T-helper 17 cell (primary cell): ENCODE measurements at regions not wholly inside any gene's neighbourhood (a gene's known extent, or its start where the extent isn't known, plus 50 kb on each side); places are given as distances from the start of the nearest gene placed in this dataset.

ENCODE experiments used
- ATAC-seq: fragments of 150-1000 bp; cut with Tn5 transposase; 2 replicates; pipeline ENCODE4 v1.10.0; 2021; ENCODE audit warnings: mild to moderate bottlenecking, moderate library complexity
- DNase-seq, 3 donors: peaks; one replicate each; pipeline versions ENCODE4 v3.0.0 to v3.0.0-alpha.2; 2020 to 2021
- H3K9me3 ChIP-seq: one replicate; pipeline ENCODE4 v1.7.0; 2013; ENCODE audit warnings: low read length, mild to moderate bottlenecking; ENCODE audit not compliant: control insufficient read depth, poor library complexity, severe bottlenecking
- H3K27ac Mint-ChIP-seq: one replicate; pipeline ENCODE4 v1.8.0; 2022; ENCODE audit warnings: mild to moderate bottlenecking, moderate library complexity, mixed read lengths
- H3K27me3 Mint-ChIP-seq: one replicate; pipeline ENCODE4 v1.8.0; 2022; ENCODE audit warnings: mixed read lengths
- H3K36me3 Mint-ChIP-seq: one replicate; pipeline ENCODE4 v1.8.0; 2022; ENCODE audit warnings: low read depth, mixed read lengths
- H3K4me1 Mint-ChIP-seq: one replicate; pipeline ENCODE4 v1.8.0; 2022; ENCODE audit warnings: mild to moderate bottlenecking, mixed read lengths
- H3K4me3 Mint-ChIP-seq: one replicate; pipeline ENCODE4 v1.8.0; 2022; ENCODE audit warnings: mild to moderate bottlenecking, moderate library complexity, mixed read lengths

DNA sequence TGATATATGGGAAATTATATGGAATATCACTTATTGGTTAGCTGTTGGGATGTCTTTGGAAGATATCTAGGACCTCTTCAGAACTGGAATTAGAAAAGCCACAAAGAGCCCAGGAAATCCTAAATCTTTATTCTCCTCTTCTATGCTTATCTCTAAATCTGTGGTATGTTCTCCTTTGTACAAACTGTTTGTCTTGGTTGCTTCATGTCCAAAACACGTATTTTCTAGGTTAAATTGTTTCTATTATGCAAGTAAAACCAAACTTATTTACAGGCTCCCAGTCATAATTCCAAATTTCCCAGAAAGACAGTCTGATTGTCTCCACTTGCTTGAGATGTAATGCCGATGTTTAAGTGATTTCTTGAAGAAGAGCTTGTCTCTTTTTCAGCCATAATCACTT lies 650.9 kb downstream of the CDH11 start:
- no peaks in the 10 kb centered on the region for H3K9me3 ChIP-seq
- ATAC-seq, result no peak
- no peak for DNase-seq
- no peaks in the 10 kb centered on the region for H3K4me1 Mint-ChIP-seq
- no peak overlapping the region for H3K4me3 Mint-ChIP-seq
- no peaks in the 10 kb centered on the region for H3K27me3 Mint-ChIP-seq
- no peaks in the 10 kb centered on the region for H3K36me3 Mint-ChIP-seq
- H3K27ac Mint-ChIP-seq, result no peak overlapping the region

DNA sequence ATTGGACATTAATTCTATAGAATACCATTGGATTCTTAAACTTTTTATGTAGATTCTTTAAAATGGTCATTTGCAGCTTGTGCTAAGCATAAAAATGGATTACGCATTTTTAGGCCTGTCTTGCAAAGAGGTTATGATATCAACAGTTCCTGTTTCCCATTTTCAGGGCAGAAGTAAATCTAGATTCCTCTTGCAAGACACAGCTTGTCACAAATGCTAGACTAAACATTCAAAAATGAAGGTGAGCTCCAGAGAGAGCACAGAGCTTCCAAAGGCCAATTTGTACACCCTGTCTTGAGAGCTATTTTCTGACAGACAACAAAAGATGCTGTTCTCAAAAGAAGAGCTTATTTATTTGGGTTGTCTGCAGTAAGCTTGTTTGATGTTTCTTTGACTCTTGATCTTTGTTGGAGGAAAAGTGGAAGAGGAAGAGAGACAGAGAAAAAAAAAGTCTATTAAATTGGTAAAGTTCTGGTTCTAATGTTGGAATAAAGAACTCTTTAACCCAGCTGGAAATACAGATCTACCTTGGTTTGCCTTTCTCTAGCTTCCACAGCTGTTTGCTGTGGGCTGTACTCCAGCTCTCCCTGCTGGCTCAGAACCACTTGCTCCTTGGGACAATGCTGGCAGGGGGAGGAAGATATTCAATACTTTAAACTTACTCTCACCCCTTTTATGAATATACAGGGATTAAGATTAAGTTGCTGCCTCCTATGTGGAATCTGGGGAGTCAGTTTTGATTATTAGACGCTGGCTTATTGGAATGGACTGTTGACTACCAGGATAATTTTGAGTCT lies 651.8 kb downstream of the CDH11 start:
- no peaks in the 10 kb centered on the region for H3K9me3 ChIP-seq
- no peak for ATAC-seq
- H3K36me3 Mint-ChIP-seq, result no peaks in the 10 kb centered on the region
- H3K27me3 Mint-ChIP-seq, result no peaks in the 10 kb centered on the region
- no peak for DNase-seq
- H3K4me1 Mint-ChIP-seq, result no peaks in the 10 kb centered on the region
- no peak overlapping the region for H3K27ac Mint-ChIP-seq
- H3K4me3 Mint-ChIP-seq, result no peak overlapping the region

DNA sequence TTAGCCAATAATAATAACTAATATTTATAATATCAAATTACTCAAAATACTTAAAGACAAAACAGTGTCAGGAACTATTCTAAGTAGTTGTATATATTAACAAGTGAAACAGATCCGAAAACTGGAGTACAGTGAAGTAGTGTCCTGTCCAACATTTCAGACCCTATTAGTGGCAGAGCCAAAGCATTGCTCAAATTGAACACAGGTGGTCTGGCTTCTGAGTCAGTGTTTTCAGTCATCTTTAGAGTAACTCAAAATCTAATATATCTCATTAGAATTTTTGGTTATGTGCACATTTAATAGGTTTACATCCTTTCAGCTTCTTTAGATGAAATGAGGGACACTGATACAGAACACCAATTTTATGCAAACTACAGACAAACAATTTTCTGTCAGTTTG lies 652.5 kb downstream of the CDH11 start:
- no peak for ATAC-seq

DNA sequence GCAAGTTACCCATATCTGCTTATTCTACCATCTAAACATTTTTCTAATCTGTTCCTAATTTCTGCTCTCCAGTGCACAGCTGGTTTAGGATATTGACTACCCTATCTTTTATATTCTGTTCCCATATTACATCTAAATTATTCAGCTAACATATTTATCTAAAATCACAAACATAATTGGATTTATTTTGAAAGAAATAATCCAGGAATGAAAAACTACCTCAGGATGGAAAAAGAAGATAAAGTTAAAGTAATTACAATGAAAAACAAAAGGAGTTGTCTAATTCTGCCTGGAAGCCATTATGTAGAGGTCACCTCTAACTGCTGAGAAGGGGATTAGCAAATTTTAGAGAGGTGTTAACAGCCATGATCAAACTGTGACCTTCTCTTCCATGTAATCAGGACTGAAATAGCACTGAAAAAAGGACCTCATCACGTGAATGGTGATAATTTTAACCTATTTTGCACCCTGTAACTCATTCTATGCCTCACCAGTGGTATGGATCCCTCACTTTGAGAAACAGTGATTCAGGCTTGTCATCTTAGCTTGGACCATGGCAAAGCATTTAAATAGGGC lies 653.3 kb downstream of the CDH11 start:
- H3K36me3 Mint-ChIP-seq, result no peaks in the 10 kb centered on the region
- no peak overlapping the region for H3K4me3 Mint-ChIP-seq
- H3K4me1 Mint-ChIP-seq, result no peaks in the 10 kb centered on the region
- ATAC-seq (no peak), DNase-seq (no peak)
- no peaks in the 10 kb centered on the region for H3K9me3 ChIP-seq
- no peaks in the 10 kb centered on the region for H3K27me3 Mint-ChIP-seq
- H3K27ac Mint-ChIP-seq, result no peak overlapping the region

More for the DNA sequence above, 652.5 kb downstream of the CDH11 start:
- no peak overlapping the region for H3K27ac Mint-ChIP-seq
- no peak overlapping the region for H3K4me3 Mint-ChIP-seq
- H3K4me1 Mint-ChIP-seq, result no peaks in the 10 kb centered on the region
- H3K36me3 Mint-ChIP-seq, result no peaks in the 10 kb centered on the region
- H3K27me3 Mint-ChIP-seq, result no peaks in the 10 kb centered on the region
- H3K9me3 ChIP-seq, result no peaks in the 10 kb centered on the region
- no peak for DNase-seq

DNA sequence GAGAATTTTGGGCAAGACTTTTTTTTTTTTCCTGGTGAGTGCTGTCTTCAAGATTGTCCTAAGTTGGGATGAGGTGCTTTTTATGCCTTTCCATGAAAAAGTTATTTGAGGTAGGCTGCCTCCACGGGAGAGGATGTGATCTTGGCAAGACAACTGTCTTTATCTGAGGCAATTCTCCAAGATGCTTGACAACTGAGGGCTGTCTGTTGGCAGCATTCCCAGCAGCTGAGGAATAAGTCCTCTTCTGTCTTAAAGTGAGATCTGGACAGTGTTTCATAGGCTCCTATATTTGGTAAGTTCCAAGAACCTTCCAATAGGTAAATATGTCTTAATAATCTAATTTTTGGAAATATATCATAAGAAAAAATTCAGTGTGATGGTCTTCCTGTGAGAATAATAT lies 662.0 kb downstream of the CDH11 start:
- no peaks in the 10 kb centered on the region for H3K4me1 Mint-ChIP-seq
- no peak overlapping the region for H3K4me3 Mint-ChIP-seq
- no peaks in the 10 kb centered on the region for H3K27me3 Mint-ChIP-seq
- no peaks in the 10 kb centered on the region for H3K36me3 Mint-ChIP-seq
- no peak for DNase-seq
- H3K27ac Mint-ChIP-seq, result no peak overlapping the region
- ATAC-seq, result no peak
- no peaks in the 10 kb centered on the region for H3K9me3 ChIP-seq

DNA sequence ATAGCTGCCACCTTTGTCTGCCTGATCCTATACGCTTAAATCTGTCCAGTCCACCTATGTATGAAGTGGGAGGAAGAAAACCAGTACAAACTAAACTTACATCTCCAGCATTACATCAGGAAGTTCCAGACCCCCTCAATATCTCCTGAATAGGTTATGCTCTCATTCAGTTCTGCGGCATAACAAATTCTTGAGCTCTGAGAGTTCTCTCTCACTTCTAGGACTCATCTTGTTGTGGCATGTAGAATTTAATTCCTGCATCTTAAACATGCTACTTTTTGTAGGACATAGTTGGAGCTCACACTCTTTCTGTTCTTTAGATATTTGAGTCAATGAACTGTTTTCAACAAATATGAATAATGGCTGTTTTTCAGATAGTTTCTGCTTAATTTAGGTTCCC lies 662.5 kb downstream of the CDH11 start:
- no peak overlapping the region for H3K4me3 Mint-ChIP-seq

DNA sequence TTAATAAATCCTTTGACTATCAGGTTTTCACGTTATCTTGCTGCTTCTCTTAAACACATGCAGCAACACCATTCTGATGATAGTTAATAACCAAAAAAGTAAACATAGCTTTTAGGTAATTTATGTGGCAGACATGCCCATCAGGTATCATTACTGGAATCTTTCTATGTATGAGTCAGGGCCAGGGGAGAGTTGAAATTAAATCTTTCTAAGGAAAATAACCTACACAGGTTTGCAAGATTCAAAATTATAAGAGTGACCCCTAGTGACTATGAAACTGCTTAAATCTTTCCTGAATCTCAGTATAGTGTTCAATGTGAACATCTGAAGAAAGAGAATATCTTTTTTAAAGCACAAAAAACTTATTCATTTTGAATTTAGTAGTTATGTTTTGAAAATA lies 666.6 kb downstream of the CDH11 start:
- Mint-ChIP-seq H3K4me3 (no peak overlapping the region), H3K4me1 (no peaks in the 10 kb centered on the region), H3K36me3 (no peaks in the 10 kb centered on the region), H3K27me3 (no peaks in the 10 kb centered on the region), H3K27ac (no peak overlapping the region)
- DNase-seq (no peak), ATAC-seq (no peak)
- H3K9me3 ChIP-seq, result no peaks in the 10 kb centered on the region

More for the DNA sequence above, 662.5 kb downstream of the CDH11 start:
- ATAC-seq, result no peak
- no peak overlapping the region for H3K27ac Mint-ChIP-seq
- H3K27me3 Mint-ChIP-seq, result no peaks in the 10 kb centered on the region
- no peaks in the 10 kb centered on the region for H3K36me3 Mint-ChIP-seq
- DNase-seq, result no peak
- no peaks in the 10 kb centered on the region for H3K9me3 ChIP-seq
- no peaks in the 10 kb centered on the region for H3K4me1 Mint-ChIP-seq

DNA sequence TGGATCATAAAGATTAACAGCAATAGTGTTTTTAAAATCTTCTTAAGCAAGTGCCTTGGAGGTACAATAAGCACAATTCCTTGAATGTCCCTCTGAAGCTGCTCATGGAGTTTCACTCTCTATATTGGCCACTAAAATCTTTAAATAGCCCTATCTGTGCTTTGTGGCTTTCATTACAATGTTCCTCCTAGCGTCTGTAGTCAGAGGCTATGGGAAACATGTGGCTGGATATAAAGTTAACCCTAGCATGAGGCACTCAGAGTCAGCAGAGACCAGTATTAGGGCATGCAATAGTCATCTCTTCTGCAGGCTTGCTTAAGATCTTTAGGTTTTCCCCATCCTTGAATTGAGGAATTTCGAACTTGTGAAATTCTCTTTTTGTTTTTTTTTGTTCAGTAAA lies 668.2 kb downstream of the CDH11 start:
- DNase-seq, result no peak
- peaks cover 2% of the 10 kb centered on the region for H3K9me3 ChIP-seq
- Mint-ChIP-seq H3K27ac (no peak overlapping the region), H3K27me3 (no peaks in the 10 kb centered on the region), H3K4me1 (no peaks in the 10 kb centered on the region), H3K36me3 (no peaks in the 10 kb centered on the region), H3K4me3 (no peak overlapping the region)
- ATAC-seq, result no peak

DNA sequence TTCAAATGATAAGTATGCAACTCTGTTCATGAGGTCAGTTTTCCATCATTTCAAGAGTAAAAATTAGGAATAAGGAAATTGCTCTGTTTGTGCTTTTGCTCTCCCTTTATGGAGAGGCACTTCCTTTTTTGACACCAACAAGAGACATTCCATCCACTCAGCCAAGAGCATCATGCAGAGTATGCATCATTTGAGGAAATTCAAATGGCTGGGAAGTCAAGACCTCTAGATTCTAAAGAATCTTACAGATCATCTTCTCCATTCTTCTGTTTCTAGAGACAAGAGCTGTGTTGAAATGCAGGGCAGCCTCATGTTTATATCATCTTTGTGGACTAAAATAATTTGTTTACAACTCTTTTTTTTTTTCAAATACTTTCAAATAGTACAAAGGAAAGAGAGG lies 669.4 kb downstream of the CDH11 start:
- H3K27me3 Mint-ChIP-seq, result no peaks in the 10 kb centered on the region
- peaks cover 2% of the 10 kb centered on the region for H3K9me3 ChIP-seq
- DNase-seq (no peak), ATAC-seq (no peak)
- no peaks in the 10 kb centered on the region for H3K36me3 Mint-ChIP-seq
- no peaks in the 10 kb centered on the region for H3K4me1 Mint-ChIP-seq
- H3K4me3 Mint-ChIP-seq, result no peak overlapping the region
- no peak overlapping the region for H3K27ac Mint-ChIP-seq

DNA sequence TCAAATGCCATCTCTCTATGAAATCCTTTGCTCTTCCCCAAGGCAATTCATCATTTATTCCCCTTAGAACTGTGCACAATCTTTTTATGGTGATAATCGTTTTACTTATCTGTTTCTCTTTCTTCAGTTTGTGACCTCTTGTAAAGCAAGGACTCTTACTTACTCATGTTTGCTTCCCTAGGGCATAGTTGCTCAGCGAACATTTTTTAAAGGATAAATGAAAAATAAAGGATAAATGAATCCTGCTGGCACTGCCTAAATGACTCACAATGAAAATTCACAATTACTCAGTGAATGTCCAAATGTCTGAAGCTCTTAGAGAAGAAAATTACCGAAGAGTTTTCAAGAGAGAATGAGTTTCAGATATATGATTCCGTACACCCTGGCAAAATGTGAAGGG lies 671.7 kb downstream of the CDH11 start:
- Mint-ChIP-seq H3K27ac (no peak overlapping the region), H3K4me1 (no peaks in the 10 kb centered on the region), H3K36me3 (no peaks in the 10 kb centered on the region), H3K27me3 (no peaks in the 10 kb centered on the region), H3K4me3 (no peak overlapping the region)
- no peak for ATAC-seq
- peaks cover 2% of the 10 kb centered on the region for H3K9me3 ChIP-seq
- no peak for DNase-seq

DNA sequence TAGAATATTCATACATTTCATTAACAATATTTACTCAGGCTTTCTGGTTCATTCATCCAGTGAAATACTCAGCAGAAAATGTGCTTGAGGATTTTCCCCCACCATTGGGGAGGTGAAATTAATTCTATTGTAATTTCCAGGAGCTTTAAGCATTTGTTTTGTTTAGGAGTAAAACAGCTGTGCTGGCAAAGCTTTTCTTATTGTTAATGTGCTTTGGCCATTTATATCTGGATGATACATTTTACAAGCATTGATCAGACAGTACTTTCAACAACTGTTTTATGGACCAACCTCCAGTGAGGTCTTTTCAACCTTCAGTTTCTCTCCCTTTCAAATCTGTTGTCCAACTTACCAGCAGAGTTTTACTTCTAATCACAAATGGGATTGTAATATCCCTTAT lies 672.4 kb downstream of the CDH11 start:
- Mint-ChIP-seq H3K4me1 (no peaks in the 10 kb centered on the region), H3K27me3 (no peaks in the 10 kb centered on the region), H3K4me3 (no peak overlapping the region), H3K36me3 (no peaks in the 10 kb centered on the region), H3K27ac (no peak overlapping the region)
- DNase-seq (no peak), ATAC-seq (no peak)
- H3K9me3 ChIP-seq, result peaks cover 2% of the 10 kb centered on the region

DNA sequence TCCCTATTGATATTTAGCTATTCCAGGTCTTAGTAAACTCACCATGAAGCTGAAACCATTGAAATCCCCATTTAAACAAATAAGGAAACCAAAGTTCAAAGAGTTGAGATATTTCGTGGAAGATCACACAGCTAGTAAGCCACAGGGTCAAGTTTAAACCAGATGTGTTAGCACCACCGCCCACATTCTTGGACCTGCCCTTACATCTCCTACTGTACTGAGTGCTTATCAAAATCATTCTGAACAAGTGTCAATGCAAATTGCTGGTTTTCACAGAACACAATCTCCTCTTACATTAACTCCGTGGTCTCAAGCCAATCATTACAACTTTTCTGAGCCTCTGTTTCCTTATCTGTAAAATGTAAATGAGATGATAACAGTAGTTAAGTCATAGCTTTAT lies 676.2 kb downstream of the CDH11 start:
- H3K9me3 ChIP-seq, result peaks cover 2% of the 10 kb centered on the region
- no peaks in the 10 kb centered on the region for H3K36me3 Mint-ChIP-seq
- H3K4me3 Mint-ChIP-seq, result no peak overlapping the region
- no peaks in the 10 kb centered on the region for H3K4me1 Mint-ChIP-seq
- DNase-seq (no peak), ATAC-seq (no peak)
- no peak overlapping the region for H3K27ac Mint-ChIP-seq
- no peaks in the 10 kb centered on the region for H3K27me3 Mint-ChIP-seq

DNA sequence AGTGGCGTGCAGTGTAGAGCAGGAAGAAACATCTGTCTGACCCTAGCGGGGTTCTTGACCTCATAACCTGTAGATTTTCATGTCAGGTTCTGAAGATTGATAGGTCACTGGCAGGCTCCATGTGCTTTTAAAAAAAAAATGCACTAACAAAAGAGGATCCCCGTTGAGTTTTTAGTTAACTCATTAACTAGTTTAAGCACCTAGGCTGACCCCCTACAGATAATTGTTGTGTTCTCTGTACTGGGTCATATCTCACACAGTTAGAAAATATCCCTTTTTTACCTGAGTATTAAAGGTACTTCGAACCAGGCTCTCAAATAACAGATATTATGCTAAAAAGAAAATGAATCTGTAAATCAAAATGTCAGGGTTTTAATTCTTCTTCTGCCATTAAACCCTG lies 676.6 kb downstream of the CDH11 start:
- Mint-ChIP-seq H3K4me3 (no peak overlapping the region), H3K27me3 (no peaks in the 10 kb centered on the region), H3K4me1 (no peaks in the 10 kb centered on the region), H3K36me3 (no peaks in the 10 kb centered on the region), H3K27ac (no peak overlapping the region)
- peaks cover 2% of the 10 kb centered on the region for H3K9me3 ChIP-seq
- DNase-seq, result no peak
- ATAC-seq, result no peak

DNA sequence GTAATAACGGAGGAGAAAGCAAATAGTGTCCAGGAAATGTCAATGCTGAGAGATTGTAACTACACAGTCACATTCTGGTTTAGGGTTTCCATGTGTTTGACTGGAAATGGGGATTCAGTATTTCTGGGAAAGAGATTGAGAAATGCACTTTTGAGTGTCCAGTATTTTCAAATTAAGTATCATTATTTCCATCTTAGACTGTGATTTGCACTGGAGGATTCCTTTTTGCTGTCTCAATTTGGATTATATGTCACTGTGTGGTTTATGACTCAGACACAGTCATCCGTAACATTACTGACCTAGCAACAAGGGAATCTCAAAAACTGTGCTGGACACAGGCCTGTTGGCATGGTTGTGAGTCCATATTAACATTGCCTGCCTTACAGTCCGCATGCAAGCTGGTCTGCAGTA lies 681.4 kb downstream of the CDH11 start:
- H3K4me1 Mint-ChIP-seq, result no peaks in the 10 kb centered on the region
- no peak for DNase-seq
- no peak for ATAC-seq
- H3K9me3 ChIP-seq, result no peaks in the 10 kb centered on the region
- no peaks in the 10 kb centered on the region for H3K36me3 Mint-ChIP-seq
- no peaks in the 10 kb centered on the region for H3K27me3 Mint-ChIP-seq
- no peak overlapping the region for H3K4me3 Mint-ChIP-seq
- H3K27ac Mint-ChIP-seq, result no peak overlapping the region
